PC-3 (cell line): ENCODE measurements at regions not wholly inside any gene's neighbourhood (a gene's known extent, or its start where the extent isn't known, plus 50 kb on each side); places are given as distances from the start of the nearest gene placed in this dataset.

Source experiments
- CTCF ChIP-seq: fragments of 300-600 bp; sonication (generic); conservative IDR thresholded peaks from 2 replicates; pipeline ENCODE4 v1.5.1; 2017; ENCODE audit warnings: antibody characterized with exemption, low read depth, mild to moderate bottlenecking, low read length
- EZH2 ChIP-seq: fragments of 300-600 bp; sonication (generic); IDR thresholded peaks from one replicate; pipeline ENCODE4 v1.6.1; 2017; ENCODE audit warnings: antibody characterized with exemption, mild to moderate bottlenecking, low read length; ENCODE audit not compliant: unreplicated experiment

- TF ChIP-seq CTCF (no peak), EZH2 (no peak)
Observed at GRCh38 chr21:16363100-16363499, 633.3 kb downstream of the USP25 start.
